ENCODE measurements at regions not wholly inside any gene's neighbourhood (a gene's known extent, or its start where the extent isn't known, plus 50 kb on each side); places are given as distances from the start of the nearest gene placed in this dataset.

DNA sequence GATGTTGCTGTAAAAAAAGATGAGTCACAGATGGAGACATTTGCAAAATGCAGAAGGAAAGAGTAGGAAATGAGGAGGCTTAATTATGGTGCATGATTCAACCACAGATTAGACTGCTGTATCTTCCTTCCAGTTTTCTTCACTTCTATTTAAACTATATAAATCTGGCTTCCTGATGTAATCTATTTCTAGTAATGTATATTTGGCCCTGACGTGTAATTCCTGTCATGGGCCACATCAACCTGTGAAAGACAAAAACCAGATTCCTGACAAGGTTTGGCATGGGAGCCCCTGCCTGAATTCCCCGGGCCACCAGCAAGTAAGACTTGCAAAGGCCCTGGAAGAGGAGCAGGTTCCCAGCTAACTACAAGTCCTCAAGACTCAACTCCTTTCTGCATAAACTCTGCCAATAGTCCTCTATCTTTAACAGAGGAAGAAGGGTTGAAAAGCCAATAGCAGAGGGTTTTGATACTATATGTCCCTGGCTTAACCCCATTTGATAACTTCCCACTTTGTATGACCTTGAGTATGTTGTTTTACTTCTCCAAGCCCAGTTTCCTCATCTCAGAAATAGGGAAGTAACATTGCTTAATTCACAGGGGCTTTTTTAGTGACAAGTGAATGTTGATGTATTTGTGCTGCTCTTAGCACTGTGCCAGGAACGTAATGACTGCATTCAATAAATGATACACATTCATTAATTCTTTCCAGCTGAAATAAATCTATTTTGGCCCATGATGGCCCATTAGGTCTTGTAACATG lies 172.7 kb downstream of the SPRY2 start:
- TF ChIP-seq, protein P1, sequence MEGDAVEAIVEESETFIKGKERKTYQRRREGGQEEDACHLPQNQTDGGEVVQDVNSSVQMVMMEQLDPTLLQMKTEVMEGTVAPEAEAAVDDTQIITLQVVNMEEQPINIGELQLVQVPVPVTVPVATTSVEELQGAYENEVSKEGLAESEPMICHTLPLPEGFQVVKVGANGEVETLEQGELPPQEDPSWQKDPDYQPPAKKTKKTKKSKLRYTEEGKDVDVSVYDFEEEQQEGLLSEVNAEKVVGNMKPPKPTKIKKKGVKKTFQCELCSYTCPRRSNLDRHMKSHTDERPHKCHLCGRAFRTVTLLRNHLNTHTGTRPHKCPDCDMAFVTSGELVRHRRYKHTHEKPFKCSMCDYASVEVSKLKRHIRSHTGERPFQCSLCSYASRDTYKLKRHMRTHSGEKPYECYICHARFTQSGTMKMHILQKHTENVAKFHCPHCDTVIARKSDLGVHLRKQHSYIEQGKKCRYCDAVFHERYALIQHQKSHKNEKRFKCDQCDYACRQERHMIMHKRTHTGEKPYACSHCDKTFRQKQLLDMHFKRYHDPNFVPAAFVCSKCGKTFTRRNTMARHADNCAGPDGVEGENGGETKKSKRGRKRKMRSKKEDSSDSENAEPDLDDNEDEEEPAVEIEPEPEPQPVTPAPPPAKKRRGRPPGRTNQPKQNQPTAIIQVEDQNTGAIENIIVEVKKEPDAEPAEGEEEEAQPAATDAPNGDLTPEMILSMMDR (IDR thresholded peaks at IDR 0.05) = no peak
- TF ChIP-seq TCF7 (CRISPR knock-in tag; IDR thresholded peaks at IDR 0.05; ENCODE audit: low read depth) (no peak), ZNF219 (CRISPR knock-in tag; IDR thresholded peaks at IDR 0.05; ENCODE audit: borderline replicate concordance) (no peak), SMAD3 (CRISPR knock-in tag; IDR thresholded peaks at IDR 0.05; ENCODE audit: borderline replicate concordance) (no peak)
- TF ChIP-seq, protein P2, sequence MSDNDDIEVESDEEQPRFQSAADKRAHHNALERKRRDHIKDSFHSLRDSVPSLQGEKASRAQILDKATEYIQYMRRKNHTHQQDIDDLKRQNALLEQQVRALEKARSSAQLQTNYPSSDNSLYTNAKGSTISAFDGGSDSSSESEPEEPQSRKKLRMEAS (CRISPR knock-in tag; IDR thresholded peaks at IDR 0.05) = no peak
- TF ChIP-seq, protein P3, sequence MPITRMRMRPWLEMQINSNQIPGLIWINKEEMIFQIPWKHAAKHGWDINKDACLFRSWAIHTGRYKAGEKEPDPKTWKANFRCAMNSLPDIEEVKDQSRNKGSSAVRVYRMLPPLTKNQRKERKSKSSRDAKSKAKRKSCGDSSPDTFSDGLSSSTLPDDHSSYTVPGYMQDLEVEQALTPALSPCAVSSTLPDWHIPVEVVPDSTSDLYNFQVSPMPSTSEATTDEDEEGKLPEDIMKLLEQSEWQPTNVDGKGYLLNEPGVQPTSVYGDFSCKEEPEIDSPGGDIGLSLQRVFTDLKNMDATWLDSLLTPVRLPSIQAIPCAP (CRISPR knock-in tag; IDR thresholded peaks at IDR 0.05) = no peak
